Stimulated activated CD8-positive, alpha-beta memory T cell treated with anti-CD3 and anti-CD28 coated beads, Interleukin-4, amount 100 ng/mL, for 48 hours (primary cell): ENCODE measurements at regions not wholly inside any gene's neighbourhood (a gene's known extent, or its start where the extent isn't known, plus 50 kb on each side); places are given as distances from the start of the nearest gene placed in this dataset.

Experiments
- DNase-seq: peaks from one replicate; pipeline ENCODE4 v3.0.0-alpha.2; 2020

GRCh38 chr13:78770601-78771000, 111.6 kb upstream of the OBI1 start:
- DNase-seq = no peak

GRCh38 chr13:78768950-78769349, 110.0 kb upstream of the OBI1 start:
- no peak for DNase-seq

GRCh38 chr13:78764665-78765064, 105.7 kb upstream of the OBI1 start:
- no peak for DNase-seq

DNA sequence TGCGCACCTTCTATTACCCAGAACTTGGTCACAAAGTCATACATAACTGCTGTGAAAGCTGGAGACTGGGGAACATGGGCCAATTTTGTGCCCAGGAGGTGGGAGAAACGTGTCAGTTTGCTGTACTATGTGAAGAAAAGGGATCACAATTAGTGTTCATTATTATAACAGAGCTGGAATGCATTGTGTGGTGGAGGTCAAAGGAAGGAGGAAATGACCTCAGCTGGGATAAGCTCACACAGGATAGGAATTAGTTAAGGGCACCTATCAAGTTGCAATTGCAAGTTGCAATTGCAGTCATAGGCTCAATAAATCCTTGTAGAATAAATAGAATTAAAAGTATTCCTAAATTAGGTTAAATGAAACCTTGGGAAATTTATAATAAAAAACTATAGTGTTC, 103.9 kb upstream of the OBI1 start:
- no peak for DNase-seq

DNA sequence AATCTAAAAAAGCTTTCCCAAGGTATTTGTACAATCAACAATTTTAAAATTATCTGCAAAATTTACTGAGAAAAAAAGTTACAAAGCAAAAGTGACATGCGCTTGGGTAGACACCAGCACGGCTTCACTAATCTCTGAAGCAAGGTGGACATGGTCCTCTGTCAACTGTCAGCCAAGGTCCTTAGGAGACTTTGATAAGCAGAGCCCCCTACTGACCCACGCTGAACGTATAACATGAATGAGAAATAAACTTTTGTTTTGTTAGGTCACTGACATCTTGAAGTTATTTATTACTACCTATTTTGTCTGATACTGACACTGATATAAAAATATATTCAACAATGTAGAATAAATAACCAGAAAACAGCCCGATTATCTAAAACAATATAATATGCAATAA, 100.7 kb upstream of the OBI1 start:
- no peak for DNase-seq

GRCh38 chr13:78758549-78758948, 99.6 kb upstream of the OBI1 start:
- DNase-seq = no peak

GRCh38 chr13:78753435-78753834, 94.5 kb upstream of the OBI1 start:
- no peak for DNase-seq

- DNase-seq = no peak
Measured at GRCh38 chr13:78750735-78751134, 91.8 kb upstream of the OBI1 start.

DNA sequence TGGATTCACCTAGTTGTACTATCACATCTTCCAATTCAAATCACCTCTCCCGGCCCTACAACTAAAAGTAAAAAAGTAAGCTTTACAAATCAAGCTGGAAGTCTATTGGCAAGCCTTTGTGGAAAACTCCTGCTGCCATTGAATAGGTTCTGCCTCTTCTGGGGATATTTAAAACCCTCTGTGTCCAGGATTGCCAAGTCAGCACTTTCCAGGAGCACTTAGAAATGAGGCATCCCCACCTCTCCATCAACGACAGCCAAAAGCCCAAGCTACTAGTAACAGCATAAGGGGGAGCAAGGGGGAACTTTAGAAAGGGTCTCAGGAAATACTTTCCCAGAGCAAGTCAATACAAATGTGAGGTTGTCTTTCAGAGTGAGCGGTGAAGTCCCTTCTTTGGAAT, 85.0 kb upstream of the OBI1 start:
- no peak for DNase-seq

- DNase-seq = no peak
Measured at GRCh38 chr13:78742659-78743058, 83.7 kb upstream of the OBI1 start.

GRCh38 chr13:78736142-78736541, 77.2 kb upstream of the OBI1 start:
- no peak for DNase-seq

- no peak for DNase-seq
Measured at GRCh38 chr13:78732445-78733017, 73.6 kb upstream of the OBI1 start.

DNA sequence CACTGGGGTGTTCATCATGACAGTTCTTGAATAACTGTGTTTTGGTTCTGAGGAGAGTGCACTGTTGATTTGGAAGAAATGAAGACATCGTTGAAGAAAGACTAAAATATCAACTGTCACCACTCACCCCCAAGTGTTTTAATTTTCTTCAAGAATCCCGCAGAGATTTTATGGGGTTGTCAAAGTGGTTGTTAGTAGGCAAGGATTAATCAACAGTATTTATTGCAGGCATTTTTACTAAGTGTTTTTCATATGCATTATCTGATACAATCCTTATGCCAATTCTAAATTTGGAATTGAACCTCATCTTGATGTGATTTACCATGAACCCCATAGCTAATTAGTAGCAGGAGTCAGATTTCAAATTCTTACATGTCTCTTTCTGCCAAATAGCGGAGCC, 63.7 kb upstream of the OBI1 start:
- DNase-seq = no peak

DNA sequence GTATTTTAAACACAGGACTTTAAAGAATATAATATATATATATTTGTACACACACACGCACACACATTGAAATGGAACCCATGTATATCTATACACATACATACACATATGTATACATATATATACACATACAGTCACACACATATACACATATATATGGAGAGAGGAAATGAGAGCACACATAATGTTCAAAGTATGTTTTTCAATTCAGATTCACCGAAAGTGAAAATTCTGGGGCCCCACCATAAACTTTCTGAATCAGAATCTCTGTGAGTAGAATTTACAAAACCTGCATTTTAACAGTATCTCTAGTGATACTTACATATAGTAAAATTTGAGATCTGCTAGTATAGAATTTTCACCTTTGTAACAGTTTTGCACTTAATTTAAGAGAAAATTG, 60.4 kb upstream of the OBI1 start:
- no peak for DNase-seq

GRCh38 chr13:78714717-78715116, 55.8 kb upstream of the OBI1 start:
- DNase-seq = no peak

DNA sequence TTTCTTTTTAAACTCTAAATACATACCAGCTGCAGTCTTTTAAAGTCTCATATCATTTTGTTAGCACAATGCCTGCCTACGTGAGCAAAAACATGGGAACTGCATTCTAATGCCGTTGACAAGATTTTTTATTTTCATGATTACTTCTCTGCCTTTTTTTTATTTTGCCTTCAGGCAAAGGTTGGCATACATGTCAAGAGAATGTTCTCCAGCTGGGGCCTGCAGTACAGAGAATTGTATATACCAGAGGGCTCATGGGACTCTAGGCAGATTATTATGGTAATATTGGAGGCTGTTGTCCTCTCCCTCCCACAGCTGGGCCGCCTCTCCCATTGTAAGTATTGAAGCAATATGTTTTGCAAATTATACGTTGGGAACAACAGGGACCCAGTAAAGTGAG, 53.9 kb upstream of the OBI1 start:
- no peak for DNase-seq

DNA sequence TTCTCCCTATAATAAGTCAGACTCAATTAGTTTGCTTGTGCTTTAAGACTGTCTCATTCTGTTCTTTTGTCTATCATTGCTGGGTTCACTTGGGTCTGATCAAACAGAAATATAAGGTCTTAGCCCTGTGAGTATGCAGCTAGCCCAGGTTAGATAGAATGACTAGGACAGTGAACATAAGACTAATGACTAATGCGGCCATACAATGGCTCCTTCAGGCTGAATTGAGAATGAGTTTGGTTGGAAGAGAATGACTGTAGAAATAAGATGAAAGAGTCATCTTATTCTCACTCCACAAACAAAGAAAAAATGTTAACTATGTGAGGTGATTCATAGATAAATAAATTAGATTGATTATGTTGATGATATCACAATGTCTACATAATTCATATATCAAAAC, 50.1 kb upstream of the OBI1 start:
- no peak for DNase-seq
